HG03175 (cell line): ENCODE measurements at regions not wholly inside any gene's neighbourhood (a gene's known extent, or its start where the extent isn't known, plus 50 kb on each side); places are given as distances from the start of the nearest gene placed in this dataset.

Source experiments
- ATAC-seq: cut with Tn5 transposase; IDR thresholded peaks from one replicate; pipeline ENCODE4 v1.9.1; 2021; ENCODE audit warnings: mild to moderate bottlenecking, moderate library complexity; ENCODE audit not compliant: unreplicated experiment

GRCh38 chr14:85400678-85401077 is 129.3 kb upstream of the FLRT2 start:
- ATAC-seq, result no peak

- no peak for ATAC-seq
Measured at GRCh38 chr14:85401384-85401783, 128.6 kb upstream of the FLRT2 start.

DNA sequence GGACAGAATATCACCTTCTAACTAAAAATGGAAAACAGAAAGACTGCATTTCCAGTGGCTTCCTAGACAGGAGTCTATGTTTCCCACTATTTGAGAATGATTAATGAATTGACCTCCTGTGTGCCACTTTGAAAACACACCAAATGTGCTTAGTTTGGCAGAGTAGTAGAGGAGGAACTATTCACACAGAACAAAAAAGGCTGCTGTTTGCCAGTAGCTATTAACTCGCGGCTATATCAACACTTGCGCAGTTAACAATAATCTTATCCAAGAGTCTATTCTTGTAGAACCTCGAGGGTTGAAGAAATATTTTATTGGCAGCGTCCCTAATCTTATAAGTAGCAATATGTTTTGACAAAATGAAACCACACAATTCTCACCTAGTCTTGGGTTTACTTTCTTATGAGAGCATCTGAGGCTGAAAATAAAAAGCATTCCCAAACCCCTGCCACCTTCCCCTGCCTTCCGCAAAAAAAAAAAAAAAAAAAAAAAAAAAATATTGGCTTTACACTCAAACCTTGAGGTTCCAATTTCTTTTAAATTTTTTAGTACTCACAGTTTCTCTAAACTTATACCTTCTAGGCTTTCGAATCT is 127.3 kb upstream of the FLRT2 start:
- no peak for ATAC-seq

DNA sequence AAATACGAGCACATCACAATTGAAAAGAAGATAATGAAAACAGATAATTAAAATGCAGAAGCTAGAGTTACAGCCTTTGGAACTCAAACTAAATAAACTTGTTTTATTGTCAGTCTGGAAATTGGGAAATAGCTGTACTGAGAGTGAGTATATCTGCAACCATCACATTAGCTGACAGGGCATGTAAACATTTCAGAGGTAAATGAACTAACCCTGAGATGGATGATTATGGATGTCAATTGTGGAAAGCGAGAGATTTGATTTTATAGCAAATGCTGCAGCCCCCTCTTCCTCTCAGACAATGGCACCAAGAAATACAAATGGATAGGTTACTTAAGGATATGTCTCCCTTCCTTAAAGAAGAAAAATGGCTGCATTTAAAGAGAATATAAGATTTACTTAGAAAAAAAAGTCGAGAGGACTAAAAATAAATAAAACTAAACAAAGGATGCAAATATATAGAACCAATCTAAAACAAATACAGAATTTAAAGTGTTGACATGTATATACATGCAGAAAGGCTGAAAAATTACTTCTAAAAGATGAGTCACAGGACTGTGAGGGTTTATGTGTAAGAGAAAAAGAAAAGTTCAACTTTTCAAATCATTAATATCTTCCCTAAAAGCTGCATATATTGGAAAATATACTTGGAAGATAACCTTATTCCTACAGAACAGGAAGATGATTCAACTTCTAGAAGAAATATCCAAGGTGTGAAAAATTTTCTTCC is 120.3 kb upstream of the FLRT2 start:
- ATAC-seq, result no peak

- no peak for ATAC-seq
Measured at GRCh38 chr14:85412756-85413155, 117.2 kb upstream of the FLRT2 start.

DNA sequence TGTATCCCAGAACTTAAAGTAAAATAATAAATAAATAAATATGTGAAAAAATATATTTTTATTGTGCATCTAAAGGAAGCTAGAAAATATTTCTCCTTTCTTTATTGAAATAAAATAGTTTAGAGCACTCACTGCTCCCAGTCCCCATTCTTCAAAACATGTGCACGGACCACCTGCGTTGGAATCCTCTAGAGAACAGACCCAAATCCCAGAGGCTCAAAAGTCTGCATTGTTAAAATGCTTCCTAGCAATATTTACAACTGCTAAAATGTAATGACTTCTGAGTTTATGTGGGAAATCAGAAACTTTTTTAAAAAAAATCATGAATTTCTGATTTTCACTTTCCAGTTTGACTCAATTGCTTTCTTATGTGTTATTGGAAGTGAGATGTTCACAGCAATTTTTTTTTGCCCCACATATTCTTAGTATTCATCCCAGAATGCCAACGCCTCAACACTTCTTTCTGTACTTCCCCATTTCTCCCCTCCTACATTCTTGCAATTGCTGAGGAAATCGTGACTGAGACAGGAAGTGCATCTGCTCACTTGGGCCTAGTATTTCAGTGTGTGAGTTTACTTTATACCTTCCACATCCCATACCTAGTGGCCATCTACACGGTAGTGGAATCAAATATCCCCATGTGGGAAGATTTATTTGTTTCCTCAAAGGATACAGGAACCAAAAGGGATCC is 116.0 kb upstream of the FLRT2 start:
- ATAC-seq, result no peak

DNA sequence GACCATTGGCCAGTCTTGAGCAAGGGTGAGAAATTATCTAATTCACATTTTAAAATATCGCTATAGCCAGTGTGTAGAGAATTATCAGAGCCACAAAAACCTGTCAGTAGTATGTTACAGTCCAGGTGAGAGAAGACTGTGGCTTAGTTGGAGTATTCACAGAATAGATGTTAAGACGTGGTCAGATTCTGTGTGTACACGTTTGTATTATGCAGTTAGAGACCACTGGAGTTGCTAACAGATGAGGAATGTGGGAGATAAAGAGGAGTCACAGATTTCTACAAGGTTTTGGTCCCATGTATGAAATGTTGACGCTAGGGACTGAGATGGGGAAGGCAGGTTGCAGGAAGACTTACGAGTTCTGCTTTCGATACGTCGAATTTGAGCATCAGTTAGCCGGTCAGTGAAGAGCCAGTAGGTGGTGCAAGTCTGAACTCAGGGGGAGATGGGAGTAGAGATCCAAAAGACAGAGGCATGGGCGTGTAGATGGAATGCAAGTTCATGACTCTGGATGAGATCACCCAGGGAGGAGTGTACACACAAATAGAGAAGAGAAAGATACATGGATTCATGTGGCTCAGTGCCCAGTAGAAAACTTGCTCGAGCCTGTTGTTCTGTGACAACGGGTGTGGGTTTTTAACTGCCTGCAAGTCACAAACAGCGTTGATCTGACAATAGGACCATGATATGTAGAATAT is 114.8 kb upstream of the FLRT2 start:
- ATAC-seq, result no peak

- ATAC-seq, result no peak
Measured at GRCh38 chr14:85416771-85417170, 113.2 kb upstream of the FLRT2 start.

DNA sequence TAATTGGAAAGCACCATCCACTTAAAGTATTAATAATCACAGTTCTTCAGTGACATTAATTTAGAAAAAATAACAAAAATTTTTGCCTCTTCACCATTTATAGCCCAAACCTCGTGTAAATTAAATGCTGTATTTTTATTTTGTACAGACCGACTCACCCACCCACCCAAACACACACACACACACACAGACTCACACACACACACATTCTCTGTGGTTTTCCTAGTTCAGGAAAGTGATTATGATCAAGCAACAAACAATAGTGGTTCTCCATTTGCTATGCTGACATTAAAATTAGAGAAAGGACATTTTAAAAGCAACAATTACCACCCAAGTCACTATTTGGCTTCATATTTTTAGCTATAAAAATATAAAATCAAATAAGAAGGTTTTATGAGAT is 112.5 kb upstream of the FLRT2 start:
- no peak for ATAC-seq

DNA sequence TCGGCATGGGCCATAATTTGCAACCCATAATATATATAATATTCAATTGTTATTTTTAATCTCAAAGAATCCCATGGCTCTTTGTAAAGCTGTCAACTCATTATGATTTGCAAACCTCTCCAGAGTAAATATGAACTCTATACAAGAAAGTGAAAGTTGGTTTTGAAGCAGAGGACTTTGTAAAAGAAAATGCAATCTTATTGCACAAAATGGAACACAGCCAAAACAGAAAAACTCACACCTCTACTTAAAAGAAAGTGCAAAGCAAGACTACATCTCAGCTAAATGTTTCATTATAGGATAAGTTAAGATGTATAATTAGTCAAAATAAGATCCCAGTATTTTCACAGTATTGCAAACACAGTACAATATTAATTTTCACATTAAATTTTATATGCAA is 111.2 kb upstream of the FLRT2 start:
- ATAC-seq, result no peak

DNA sequence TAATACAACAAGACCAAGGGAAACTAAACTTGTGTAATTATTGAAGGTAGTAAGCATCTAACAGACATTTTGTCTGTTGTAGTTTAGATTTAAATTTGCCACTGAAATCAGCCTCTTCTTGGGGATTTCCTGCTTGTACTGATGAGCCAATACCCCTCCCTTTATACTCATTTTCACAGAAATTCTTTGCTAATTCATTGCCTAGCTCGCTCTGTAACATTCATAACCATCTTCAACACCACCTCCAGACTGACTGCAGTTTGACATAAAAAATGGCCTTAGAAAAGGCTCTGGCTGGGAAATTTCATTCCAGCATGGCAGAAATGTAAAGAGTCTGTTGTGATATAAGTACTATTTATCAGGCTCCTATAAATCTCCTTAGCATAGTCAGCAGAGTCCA is 109.7 kb upstream of the FLRT2 start:
- no peak for ATAC-seq

- ATAC-seq, result no peak
Measured at GRCh38 chr14:85420707-85421106, 109.2 kb upstream of the FLRT2 start.

GRCh38 chr14:85421186-85421877 is 108.6 kb upstream of the FLRT2 start:
- ATAC-seq, result no peak

- no peak for ATAC-seq
Measured at GRCh38 chr14:85423889-85424288, 106.1 kb upstream of the FLRT2 start.

DNA sequence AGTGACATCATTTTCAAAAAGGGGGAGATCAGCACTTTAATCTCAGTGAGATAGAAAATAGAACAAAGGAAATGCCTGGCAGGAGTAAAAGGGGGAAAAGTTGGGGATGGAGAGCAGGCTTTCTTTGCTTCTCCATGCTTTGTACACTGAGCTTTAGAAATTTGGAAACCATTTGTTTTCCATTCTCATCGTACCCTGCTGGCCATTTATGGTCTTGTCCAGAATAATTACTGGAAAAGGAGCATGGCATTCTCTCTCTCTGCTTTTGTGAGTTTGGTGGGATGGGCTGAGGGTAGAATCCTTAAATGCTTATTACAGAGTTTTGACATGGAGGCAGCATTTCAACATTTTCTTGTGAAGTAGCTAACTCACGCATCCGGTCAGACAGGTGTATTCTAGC is 104.4 kb upstream of the FLRT2 start:
- no peak for ATAC-seq

DNA sequence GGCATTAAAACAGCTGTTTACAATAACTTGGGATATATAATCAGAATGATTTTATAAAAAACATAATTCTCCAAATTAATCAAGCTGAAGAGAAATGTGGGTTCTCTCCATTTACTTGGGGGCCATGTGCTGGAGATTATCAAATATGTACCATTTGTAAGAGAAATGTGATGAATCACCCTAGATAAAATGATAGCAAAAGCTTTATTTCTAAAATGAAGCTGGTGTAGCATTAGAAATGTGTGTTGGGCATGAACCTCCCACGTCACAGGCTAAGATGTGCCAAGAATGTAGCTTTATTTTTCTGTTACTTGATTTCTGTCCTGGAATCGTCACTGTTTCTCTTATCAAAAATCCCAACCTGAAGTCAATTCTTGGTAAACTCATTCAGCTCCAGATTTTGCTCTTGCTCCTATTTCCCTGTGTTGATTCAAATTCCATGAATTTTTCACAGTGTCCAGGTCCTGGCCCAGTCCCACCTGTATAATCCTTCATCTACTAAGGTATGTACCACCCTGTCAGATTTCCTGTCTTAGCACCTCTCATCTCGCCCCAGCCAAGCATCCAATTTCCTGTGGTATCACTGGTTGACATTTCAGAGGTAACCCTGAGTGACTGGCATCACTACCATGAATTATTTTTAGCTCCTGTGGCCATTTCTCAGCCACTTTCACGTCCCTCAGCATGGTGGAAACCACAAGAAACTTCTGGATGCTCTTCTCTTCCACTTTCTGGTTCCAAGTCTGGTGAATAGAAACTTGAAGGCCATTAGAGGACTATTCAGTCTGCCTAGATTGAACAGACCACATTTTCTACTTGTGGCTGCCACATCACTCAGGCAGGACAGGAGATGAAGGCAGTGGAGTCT is 103.6 kb upstream of the FLRT2 start:
- no peak for ATAC-seq

DNA sequence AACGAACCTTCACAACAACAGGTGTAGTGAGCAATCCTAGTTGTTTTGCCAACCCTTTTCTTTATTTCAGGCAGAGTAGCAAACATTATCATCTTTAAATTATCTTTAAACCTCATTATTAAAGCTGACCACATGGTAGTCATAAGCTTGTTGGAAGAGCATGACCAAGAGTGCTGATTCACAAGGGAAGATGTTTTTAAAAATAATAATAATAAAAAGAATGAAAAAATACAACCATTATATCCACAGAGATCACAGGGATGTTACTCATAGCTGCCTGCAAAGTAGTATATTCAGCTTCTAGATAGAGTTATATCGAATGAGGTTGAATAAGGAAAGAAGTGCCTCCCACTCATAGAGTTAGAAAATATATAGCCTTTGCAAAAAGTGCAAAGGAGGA is 101.0 kb upstream of the FLRT2 start:
- no peak for ATAC-seq

- no peak for ATAC-seq
Measured at GRCh38 chr14:85437148-85437547, 92.8 kb upstream of the FLRT2 start.

DNA sequence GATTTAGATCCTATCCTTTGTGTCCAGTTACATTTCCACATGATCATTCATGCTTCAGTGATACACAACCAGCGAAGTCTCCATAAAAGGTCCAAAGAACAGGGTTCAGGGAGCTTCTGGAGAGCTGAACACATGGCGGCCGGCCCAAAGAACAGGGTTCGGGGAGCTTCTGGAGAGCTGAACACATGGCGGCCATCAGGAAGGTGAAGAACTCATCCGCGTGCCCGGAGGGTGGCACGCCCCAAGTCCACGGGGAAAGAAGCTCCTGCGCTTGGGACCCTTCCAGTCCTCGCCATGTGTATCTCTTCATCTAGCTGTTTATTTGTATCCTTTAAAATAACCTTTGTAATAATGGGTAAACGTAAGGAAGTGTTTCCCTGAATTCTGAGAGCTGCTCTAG is 91.9 kb upstream of the FLRT2 start:
- no peak for ATAC-seq

DNA sequence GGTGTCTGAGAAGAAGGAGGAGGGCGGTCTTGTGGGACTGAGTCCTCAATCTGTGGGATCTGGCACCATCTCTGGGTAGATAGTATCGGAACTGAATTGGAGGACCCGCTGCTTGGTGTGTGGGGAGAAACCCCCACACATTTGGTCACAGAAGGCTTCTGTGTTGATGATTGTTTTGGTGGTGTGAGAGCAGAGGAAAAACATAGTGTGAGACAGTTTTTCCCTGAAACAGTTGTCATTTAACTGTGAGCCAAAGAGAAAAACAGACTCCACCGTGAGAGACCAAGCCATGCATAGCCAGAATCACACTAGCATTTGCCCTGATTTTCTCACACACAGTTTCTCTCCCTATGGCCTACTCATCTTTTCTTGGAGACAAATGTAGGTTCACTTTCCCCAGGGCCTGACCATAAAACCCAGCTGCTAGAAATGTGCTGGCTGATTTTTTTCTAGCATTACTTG is 91.4 kb upstream of the FLRT2 start:
- no peak for ATAC-seq
